ENCODE measurements at regions not wholly inside any gene's neighbourhood (a gene's known extent, or its start where the extent isn't known, plus 50 kb on each side); places are given as distances from the start of the nearest gene placed in this dataset.

DNA sequence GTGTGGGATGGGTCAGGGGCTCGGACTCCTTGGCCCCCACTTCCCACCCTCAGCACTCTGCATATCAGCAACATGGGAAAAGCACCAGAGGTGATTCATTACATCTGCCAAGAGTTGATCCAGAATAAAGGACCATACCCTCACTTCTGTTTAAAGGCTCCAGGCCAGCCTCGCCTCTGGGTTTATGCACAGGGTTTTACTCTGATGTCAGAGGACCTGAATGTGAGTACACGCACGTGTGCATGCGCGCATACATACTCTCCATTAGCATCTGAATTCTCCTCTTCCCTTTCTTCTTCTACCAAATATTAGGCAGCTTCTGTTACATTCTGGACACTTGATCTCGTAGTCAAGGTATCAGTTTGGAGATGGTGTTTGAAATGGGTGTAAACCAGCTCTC, 114.7 kb upstream of the SPTLC3 start:
- TF ChIP-seq, protein P1, sequence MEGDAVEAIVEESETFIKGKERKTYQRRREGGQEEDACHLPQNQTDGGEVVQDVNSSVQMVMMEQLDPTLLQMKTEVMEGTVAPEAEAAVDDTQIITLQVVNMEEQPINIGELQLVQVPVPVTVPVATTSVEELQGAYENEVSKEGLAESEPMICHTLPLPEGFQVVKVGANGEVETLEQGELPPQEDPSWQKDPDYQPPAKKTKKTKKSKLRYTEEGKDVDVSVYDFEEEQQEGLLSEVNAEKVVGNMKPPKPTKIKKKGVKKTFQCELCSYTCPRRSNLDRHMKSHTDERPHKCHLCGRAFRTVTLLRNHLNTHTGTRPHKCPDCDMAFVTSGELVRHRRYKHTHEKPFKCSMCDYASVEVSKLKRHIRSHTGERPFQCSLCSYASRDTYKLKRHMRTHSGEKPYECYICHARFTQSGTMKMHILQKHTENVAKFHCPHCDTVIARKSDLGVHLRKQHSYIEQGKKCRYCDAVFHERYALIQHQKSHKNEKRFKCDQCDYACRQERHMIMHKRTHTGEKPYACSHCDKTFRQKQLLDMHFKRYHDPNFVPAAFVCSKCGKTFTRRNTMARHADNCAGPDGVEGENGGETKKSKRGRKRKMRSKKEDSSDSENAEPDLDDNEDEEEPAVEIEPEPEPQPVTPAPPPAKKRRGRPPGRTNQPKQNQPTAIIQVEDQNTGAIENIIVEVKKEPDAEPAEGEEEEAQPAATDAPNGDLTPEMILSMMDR (IDR thresholded peaks at IDR 0.05), result no peak
- TF ChIP-seq POLR2A (IDR thresholded peaks at IDR 0.05), result no peak
